ENCODE measurements at regions not wholly inside any gene's neighbourhood (a gene's known extent, or its start where the extent isn't known, plus 50 kb on each side); places are given as distances from the start of the nearest gene placed in this dataset.

- Histone ChIP-seq H3F3A (replicated peaks; ENCODE audit: low read depth) (no peaks in the 10 kb centered on the region), H3K4me2 (no peak overlapping the region), H2AFZ (no peak overlapping the region), H4K20me1 (replicated peaks; ENCODE audit: insufficient read depth) (no peaks in the 10 kb centered on the region), H3K9me2 (ENCODE audit: insufficient read depth) (peaks cover 2% of the 10 kb centered on the region; the same call in 1 of the 2 replicates), H3K27ac (ENCODE audit: low read depth) (no peak overlapping the region), H3K27me3 (ENCODE audit: insufficient read depth) (no peaks in the 10 kb centered on the region), H3K4me3 (no peak overlapping the region), H3K4me1 (ENCODE audit: insufficient read depth) (no peaks in the 10 kb centered on the region), H3K36me3 (ENCODE audit: insufficient read depth) (no peaks in the 10 kb centered on the region), H3K79me2 (replicated peaks; ENCODE audit: insufficient read depth) (no peaks in the 10 kb centered on the region)
- Mint-ChIP-seq H3K27ac (no peak overlapping the region), H3K4me3 (no peak overlapping the region), H3K36me3 (ENCODE audit: low read depth) (no peaks in the 10 kb centered on the region), H3K9me3 (peaks cover 14% of the 10 kb centered on the region; the same call in 2 of the 3 replicates), H3K4me1 (no peaks in the 10 kb centered on the region), H3K27me3 (ENCODE audit: insufficient read depth, low read depth, poor library complexity) (no peaks in the 10 kb centered on the region)
- no peak for ATAC-seq
- no peak for DNase-seq (ENCODE audit: low spot score)
- TF ChIP-seq ETS1 (IDR thresholded peaks at IDR 0.05), result no peak
- no peak for TF ChIP-seq EZH2 (IDR thresholded peaks at IDR 0.05; ENCODE audit: low read depth, unreplicated experiment)
- TF ChIP-seq REST (IDR thresholded peaks at IDR 0.05; ENCODE audit: unreplicated experiment), result no peak
- no peak for TF ChIP-seq NANOG (IDR thresholded peaks at IDR 0.05; ENCODE audit: borderline replicate concordance)
- TF ChIP-seq ZNF462 (CRISPR knock-in tag; IDR thresholded peaks at IDR 0.05), result no peak
- no peak for TF ChIP-seq CREB1 (CRISPR knock-in tag; IDR thresholded peaks at IDR 0.05; ENCODE audit: low read depth)
These were observed 106.3 kb upstream of the CD93 start for GRCh38 chr20:23192469-23192868.
